Ishikawa (cell line): ENCODE measurements at regions not wholly inside any gene's neighbourhood (a gene's known extent, or its start where the extent isn't known, plus 50 kb on each side); places are given as distances from the start of the nearest gene placed in this dataset.

Experiments
- CEBPB ChIP-seq: IDR thresholded peaks from 2 replicates; pipeline ENCODE4 v1.6.1; 2012
- CREB1 ChIP-seq: IDR thresholded peaks from 2 replicates; pipeline ENCODE4 v1.6.1; 2012; ENCODE audit warnings: low read depth
- EGR1 ChIP-seq: IDR thresholded peaks from 2 replicates; pipeline ENCODE4 v1.6.1; 2012
- EP300 ChIP-seq: IDR thresholded peaks from 2 replicates; pipeline ENCODE4 v1.6.1; 2012; ENCODE audit warnings: borderline replicate concordance
- FOXM1 ChIP-seq: IDR thresholded peaks from 2 replicates; pipeline ENCODE4 v1.6.1; 2012; ENCODE audit warnings: low read depth, borderline replicate concordance
- MAX ChIP-seq: IDR thresholded peaks from 2 replicates; pipeline ENCODE4 v1.6.1; 2012
- NFIC ChIP-seq: IDR thresholded peaks from 2 replicates; pipeline ENCODE4 v1.6.1; 2012
- RAD21 ChIP-seq: IDR thresholded peaks from 2 replicates; pipeline ENCODE4 v1.6.1; 2012; ENCODE audit warnings: low read depth
- TAF1 ChIP-seq: IDR thresholded peaks from 2 replicates; pipeline ENCODE4 v1.6.1; 2012; ENCODE audit warnings: low read depth, mild to moderate bottlenecking
- TCF12 ChIP-seq: IDR thresholded peaks from 2 replicates; pipeline ENCODE4 v1.6.1; 2012; ENCODE audit warnings: low read depth
- TEAD4 ChIP-seq: IDR thresholded peaks from 2 replicates; pipeline ENCODE4 v1.6.1; 2012
- USF1 ChIP-seq: IDR thresholded peaks from 2 replicates; pipeline ENCODE4 v1.6.1; 2012
- YY1 ChIP-seq: IDR thresholded peaks from 2 replicates; pipeline ENCODE4 v1.6.1; 2012; ENCODE audit warnings: low read depth
- ZBTB7A ChIP-seq: IDR thresholded peaks from 2 replicates; pipeline ENCODE4 v1.6.1; 2012; ENCODE audit warnings: low read depth
- TF ChIP-seq, protein P1 (sequence below): IDR thresholded peaks from 2 replicates; pipeline ENCODE4 v1.6.1; 2012; ENCODE audit warnings: low read depth, mild to moderate bottlenecking

- TF ChIP-seq ZBTB7A (no peak), YY1 (no peak), RAD21 (no peak)
- TF ChIP-seq, protein P1, sequence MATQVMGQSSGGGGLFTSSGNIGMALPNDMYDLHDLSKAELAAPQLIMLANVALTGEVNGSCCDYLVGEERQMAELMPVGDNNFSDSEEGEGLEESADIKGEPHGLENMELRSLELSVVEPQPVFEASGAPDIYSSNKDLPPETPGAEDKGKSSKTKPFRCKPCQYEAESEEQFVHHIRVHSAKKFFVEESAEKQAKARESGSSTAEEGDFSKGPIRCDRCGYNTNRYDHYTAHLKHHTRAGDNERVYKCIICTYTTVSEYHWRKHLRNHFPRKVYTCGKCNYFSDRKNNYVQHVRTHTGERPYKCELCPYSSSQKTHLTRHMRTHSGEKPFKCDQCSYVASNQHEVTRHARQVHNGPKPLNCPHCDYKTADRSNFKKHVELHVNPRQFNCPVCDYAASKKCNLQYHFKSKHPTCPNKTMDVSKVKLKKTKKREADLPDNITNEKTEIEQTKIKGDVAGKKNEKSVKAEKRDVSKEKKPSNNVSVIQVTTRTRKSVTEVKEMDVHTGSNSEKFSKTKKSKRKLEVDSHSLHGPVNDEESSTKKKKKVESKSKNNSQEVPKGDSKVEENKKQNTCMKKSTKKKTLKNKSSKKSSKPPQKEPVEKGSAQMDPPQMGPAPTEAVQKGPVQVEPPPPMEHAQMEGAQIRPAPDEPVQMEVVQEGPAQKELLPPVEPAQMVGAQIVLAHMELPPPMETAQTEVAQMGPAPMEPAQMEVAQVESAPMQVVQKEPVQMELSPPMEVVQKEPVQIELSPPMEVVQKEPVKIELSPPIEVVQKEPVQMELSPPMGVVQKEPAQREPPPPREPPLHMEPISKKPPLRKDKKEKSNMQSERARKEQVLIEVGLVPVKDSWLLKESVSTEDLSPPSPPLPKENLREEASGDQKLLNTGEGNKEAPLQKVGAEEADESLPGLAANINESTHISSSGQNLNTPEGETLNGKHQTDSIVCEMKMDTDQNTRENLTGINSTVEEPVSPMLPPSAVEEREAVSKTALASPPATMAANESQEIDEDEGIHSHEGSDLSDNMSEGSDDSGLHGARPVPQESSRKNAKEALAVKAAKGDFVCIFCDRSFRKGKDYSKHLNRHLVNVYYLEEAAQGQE: no peak
These were observed 94.1 kb upstream of the CREB5 start for GRCh38 chr7:28318101-28318762.

- TF ChIP-seq TEAD4 (no peak), MAX (no peak), ZBTB7A (no peak), USF1 (no peak), FOXM1 (no peak), CREB1 (no peak), EGR1 (no peak)
These were observed 88.5 kb upstream of the CREB5 start for GRCh38 chr7:28323833-28324232.

GRCh38 chr7:28328146-28328545, 84.2 kb upstream of the CREB5 start:
- TF ChIP-seq TCF12: no peak
- TF ChIP-seq, protein P1: no peak
- TF ChIP-seq TAF1: no peak
- TF ChIP-seq CREB1: no peak
- TF ChIP-seq YY1: no peak
- no peak for TF ChIP-seq EP300
- no peak for TF ChIP-seq RAD21
- no peak for TF ChIP-seq NFIC
- no peak for TF ChIP-seq ZBTB7A
- no peak for TF ChIP-seq EGR1
- TF ChIP-seq USF1: no peak

- TF ChIP-seq NFIC: no peak
- no peak for TF ChIP-seq CEBPB
- TF ChIP-seq, protein P1: no peak
- TF ChIP-seq FOXM1: no peak
- no peak for TF ChIP-seq EP300
- no peak for TF ChIP-seq ZBTB7A
- no peak for TF ChIP-seq USF1
These were observed 83.3 kb upstream of the CREB5 start for GRCh38 chr7:28328822-28329660.
